Uterus (tissue), 2 donors: ENCODE measurements at regions not wholly inside any gene's neighbourhood (a gene's known extent, or its start where the extent isn't known, plus 50 kb on each side); places are given as distances from the start of the nearest gene placed in this dataset.

Source experiments
- POLR2A ChIP-seq, 2 donors: fragments of 450-650 bp; IDR thresholded peaks; one replicate each; pipeline ENCODE4 v1.6.1; 2016; ENCODE audit warnings: antibody characterized with exemption in 2 of 2, mild to moderate bottlenecking in 1 of 2, moderate library complexity in 1 of 2
- TF ChIP-seq, protein P1 (sequence below), 4 experiments: fragments of 200-600 bp in 2 of 4; fragments of 450-650 bp in 2 of 4; sonication (generic) in 2 of 4; IDR thresholded peaks; one replicate each; pipeline ENCODE4 v1.5.1; 2016 to 2019; ENCODE audit warnings: antibody characterized with exemption in 4 of 4, mild to moderate bottlenecking in 2 of 4, moderate library complexity in 1 of 4

DNA sequence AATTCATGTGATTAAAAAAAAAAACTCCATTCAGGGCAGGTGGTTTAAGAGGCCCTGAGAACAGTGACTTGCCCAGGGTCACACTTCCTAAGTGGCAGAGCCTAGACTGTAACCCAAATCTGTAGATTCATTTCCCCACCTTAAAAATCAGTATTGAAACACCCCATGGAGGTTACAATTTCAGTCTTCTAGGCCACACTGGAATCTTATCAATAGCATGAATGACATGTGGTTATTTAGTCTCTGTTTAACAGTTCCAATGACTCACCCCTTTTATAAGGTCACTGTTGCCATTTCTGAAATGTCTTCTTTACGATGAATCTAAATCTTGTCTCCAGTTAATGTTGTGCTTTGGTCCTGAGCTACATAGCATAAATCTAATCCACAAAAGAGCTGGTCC, 262.3 kb upstream of the GRIP1 start:
- TF ChIP-seq, protein P1, sequence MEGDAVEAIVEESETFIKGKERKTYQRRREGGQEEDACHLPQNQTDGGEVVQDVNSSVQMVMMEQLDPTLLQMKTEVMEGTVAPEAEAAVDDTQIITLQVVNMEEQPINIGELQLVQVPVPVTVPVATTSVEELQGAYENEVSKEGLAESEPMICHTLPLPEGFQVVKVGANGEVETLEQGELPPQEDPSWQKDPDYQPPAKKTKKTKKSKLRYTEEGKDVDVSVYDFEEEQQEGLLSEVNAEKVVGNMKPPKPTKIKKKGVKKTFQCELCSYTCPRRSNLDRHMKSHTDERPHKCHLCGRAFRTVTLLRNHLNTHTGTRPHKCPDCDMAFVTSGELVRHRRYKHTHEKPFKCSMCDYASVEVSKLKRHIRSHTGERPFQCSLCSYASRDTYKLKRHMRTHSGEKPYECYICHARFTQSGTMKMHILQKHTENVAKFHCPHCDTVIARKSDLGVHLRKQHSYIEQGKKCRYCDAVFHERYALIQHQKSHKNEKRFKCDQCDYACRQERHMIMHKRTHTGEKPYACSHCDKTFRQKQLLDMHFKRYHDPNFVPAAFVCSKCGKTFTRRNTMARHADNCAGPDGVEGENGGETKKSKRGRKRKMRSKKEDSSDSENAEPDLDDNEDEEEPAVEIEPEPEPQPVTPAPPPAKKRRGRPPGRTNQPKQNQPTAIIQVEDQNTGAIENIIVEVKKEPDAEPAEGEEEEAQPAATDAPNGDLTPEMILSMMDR (IDR thresholded peaks at IDR 0.05) = no peak
- no peak for TF ChIP-seq POLR2A (IDR thresholded peaks at IDR 0.05)
